Activated B cell treated with CpG ODN at 0.5 μM for 24 hours (primary cell): ENCODE measurements at regions not wholly inside any gene's neighbourhood (a gene's known extent, or its start where the extent isn't known, plus 50 kb on each side); places are given as distances from the start of the nearest gene placed in this dataset.

Source experiments
- ATAC-seq: fragments of 200-7000 bp; cut with Tn5 transposase; one replicate; pipeline ENCODE4 v1.10.0; 2021; ENCODE audit warnings: low read depth, mild to moderate bottlenecking, moderate library complexity
- CTCF ChIA-PET: fragments of 350-600 bp; sonication (Branson Sonifier 250); formaldehyde crosslinking; loops from one replicate; lab custom pipeline; 2021; ENCODE audit warnings: antibody characterized with exemption; lab: Charles Lee
- POLR2A ChIA-PET: fragments of 350-600 bp; sonication (Branson Sonifier 250); formaldehyde crosslinking; loops from one replicate; lab custom pipeline; 2021; ENCODE audit warnings: antibody characterized with exemption; lab: Charles Lee
- DNase-seq: peaks from one replicate; pipeline ENCODE4 v3.0.0; 2022
- H3K27ac Mint-ChIP-seq: one replicate; pipeline ENCODE4 v1.8.0; 2020; ENCODE audit warnings: mixed read lengths
- H3K27me3 Mint-ChIP-seq: one replicate; pipeline ENCODE4 v1.8.0; 2021; ENCODE audit warnings: mixed read lengths
- H3K36me3 Mint-ChIP-seq: one replicate; pipeline ENCODE4 v1.8.0; 2021; ENCODE audit warnings: low read depth, mixed read lengths
- H3K4me1 Mint-ChIP-seq: one replicate; pipeline ENCODE4 v1.8.0; 2021; ENCODE audit warnings: mixed read lengths
- H3K4me3 Mint-ChIP-seq: one replicate; pipeline ENCODE4 v1.8.0; 2020; ENCODE audit warnings: mild to moderate bottlenecking, mixed read lengths
- H3K9me3 Mint-ChIP-seq: one replicate; pipeline ENCODE4 v1.8.0; 2020; ENCODE audit warnings: mixed read lengths
- intact Hi-C: fragments of 100-400 bp; cut with micrococcal nuclease; formaldehyde crosslinking; loops from one replicate; pipeline ENCODE4 v1.15.1; 2024
- TF ChIP-seq, protein P1 (sequence below): fragments of 200-600 bp; IDR thresholded peaks from one replicate; pipeline ENCODE4 v1.8.0; 2022; ENCODE audit warnings: antibody characterized with exemption, mild to moderate bottlenecking

DNA sequence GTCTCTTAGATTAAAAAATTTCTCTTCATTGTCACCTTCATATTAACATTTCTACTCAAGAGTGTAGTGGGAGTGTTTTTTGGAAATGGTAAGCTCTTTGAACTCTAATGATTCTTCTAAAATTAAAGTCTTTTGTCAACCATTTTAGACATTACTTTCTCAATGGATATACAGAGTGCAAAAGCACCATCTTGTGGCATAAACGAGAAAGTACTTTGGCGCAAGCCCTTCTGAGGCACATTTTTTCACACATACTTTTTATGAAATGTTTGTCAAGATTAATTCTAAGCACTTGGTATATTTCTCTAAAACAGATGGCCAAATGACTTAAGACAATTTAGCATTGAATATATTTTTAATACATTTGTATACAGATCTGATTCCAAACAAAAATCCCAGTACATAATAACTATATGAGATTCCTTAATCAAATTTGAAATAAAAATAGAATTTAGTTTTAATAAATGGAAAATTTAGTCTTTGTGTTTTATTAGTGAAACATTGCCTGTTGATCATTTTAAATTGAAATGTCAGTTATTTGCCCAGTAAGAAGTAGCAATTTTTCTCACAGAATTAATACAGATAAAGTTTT, 63.3 kb upstream of the GALNT5 start:
- no peaks in the 10 kb centered on the region for H3K4me1 Mint-ChIP-seq
- intact Hi-C loops = loop anchor here (1.0 to 10.0 kb wide), 4 partner anchors 599 to 1825 kb away; no protein-coding TSS in a partner anchor
- TF ChIP-seq, protein P1, sequence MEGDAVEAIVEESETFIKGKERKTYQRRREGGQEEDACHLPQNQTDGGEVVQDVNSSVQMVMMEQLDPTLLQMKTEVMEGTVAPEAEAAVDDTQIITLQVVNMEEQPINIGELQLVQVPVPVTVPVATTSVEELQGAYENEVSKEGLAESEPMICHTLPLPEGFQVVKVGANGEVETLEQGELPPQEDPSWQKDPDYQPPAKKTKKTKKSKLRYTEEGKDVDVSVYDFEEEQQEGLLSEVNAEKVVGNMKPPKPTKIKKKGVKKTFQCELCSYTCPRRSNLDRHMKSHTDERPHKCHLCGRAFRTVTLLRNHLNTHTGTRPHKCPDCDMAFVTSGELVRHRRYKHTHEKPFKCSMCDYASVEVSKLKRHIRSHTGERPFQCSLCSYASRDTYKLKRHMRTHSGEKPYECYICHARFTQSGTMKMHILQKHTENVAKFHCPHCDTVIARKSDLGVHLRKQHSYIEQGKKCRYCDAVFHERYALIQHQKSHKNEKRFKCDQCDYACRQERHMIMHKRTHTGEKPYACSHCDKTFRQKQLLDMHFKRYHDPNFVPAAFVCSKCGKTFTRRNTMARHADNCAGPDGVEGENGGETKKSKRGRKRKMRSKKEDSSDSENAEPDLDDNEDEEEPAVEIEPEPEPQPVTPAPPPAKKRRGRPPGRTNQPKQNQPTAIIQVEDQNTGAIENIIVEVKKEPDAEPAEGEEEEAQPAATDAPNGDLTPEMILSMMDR = no peak
- no peaks in the 10 kb centered on the region for H3K36me3 Mint-ChIP-seq
- ATAC-seq = no peak
- no peak overlapping the region for H3K4me3 Mint-ChIP-seq
- ChIA-PET CTCF (interaction anchor here (1.3 to 2.2 kb wide), 3 partner anchors 1815 to 1819 kb away, joined by 4 to 7 read pairs (median 6); no protein-coding TSS in a partner anchor), POLR2A (no interaction called here)
- H3K9me3 Mint-ChIP-seq = no peaks in the 10 kb centered on the region
- no peak overlapping the region for H3K27ac Mint-ChIP-seq
- H3K27me3 Mint-ChIP-seq = peaks cover 6% of the 10 kb centered on the region
- no peak for DNase-seq

DNA sequence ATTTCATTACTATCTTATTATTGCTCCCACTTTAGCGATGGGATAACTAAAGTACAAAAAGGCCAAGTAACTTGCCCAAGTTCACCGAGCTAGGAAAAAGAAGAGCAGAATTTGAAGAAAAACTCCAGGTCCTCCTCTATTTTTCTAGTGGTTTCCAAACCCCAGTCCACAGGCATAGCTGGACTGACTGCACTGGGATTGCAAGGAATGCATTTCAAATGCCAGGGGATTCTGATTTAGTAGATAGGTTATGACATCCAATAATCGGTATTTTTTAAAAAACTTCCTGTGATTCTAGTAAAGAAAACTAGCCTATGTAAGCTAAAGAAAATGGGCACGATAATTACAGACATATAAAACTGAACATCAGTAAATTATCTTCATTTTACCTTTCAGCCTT, 62.7 kb upstream of the GALNT5 start:
- TF ChIP-seq, protein P1 = no peak
- ChIA-PET POLR2A (no interaction called here), CTCF (interaction anchor here (2.2 kb wide), 1 partner anchor 1817 kb away, joined by 6 read pairs; no protein-coding TSS in a partner anchor)
- H3K36me3 Mint-ChIP-seq = no peaks in the 10 kb centered on the region
- H3K27ac Mint-ChIP-seq = no peak overlapping the region
- ATAC-seq (no peak), DNase-seq (no peak)
- intact Hi-C loops = loop anchor here (1.0 to 10.0 kb wide), 4 partner anchors 600 to 1826 kb away; no protein-coding TSS in a partner anchor
- H3K27me3 Mint-ChIP-seq = peaks cover 6% of the 10 kb centered on the region
- no peak overlapping the region for H3K4me3 Mint-ChIP-seq
- H3K4me1 Mint-ChIP-seq = no peaks in the 10 kb centered on the region
- no peaks in the 10 kb centered on the region for H3K9me3 Mint-ChIP-seq

DNA sequence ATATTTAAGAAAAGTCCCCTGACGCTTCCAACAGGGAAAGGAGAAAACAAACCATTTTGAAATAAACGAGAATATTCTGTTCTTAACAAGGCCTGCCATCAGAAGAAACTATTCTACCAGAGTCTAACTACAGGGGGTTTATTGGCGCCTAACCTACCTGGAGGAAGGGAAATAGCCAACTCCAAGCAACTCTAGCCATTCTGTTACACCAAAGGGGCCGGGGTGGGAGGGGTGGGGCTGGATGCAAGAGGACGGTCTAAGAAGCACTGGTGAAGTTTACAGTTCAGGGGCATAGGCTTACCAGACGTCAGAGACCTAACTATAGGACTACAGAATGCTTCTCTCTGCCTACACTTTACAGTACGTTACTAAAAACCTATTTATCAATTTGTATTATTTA, 60.5 kb upstream of the GALNT5 start:
- peaks cover 4% of the 10 kb centered on the region for H3K27me3 Mint-ChIP-seq
- TF ChIP-seq, protein P1 = no peak
- ChIA-PET CTCF (no interaction called here), POLR2A (no interaction called here)
- H3K4me3 Mint-ChIP-seq = no peak overlapping the region
- no peaks in the 10 kb centered on the region for H3K4me1 Mint-ChIP-seq
- no peak for DNase-seq
- no peaks in the 10 kb centered on the region for H3K36me3 Mint-ChIP-seq
- no peak for ATAC-seq
- H3K9me3 Mint-ChIP-seq = no peaks in the 10 kb centered on the region
- intact Hi-C loops = loop anchor here (10.0 kb wide), 1 partner anchor 602 kb away; no protein-coding TSS in a partner anchor
- no peak overlapping the region for H3K27ac Mint-ChIP-seq

DNA sequence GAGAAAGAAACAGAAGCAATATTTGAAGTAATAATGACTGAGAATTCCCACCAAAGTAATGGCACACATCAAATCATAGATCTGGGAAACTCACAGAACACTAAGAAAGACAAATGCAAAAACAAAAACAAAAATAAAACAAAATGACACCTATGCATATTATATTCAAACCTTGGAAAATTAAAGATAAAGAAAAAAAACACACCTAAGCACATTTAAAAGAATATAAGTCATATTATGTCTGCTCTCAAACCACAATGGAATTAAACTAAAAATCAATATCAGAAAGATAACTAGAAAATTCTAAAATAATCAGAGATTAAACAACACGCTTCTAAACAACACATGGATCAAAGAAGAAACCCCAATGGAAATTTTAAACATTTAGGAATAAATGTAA, 59.7 kb upstream of the GALNT5 start:
- TF ChIP-seq, protein P1 = no peak
- H3K4me3 Mint-ChIP-seq = no peak overlapping the region
- H3K27me3 Mint-ChIP-seq = peaks cover 4% of the 10 kb centered on the region
- POLR2A ChIA-PET = no interaction called here
- DNase-seq (no peak), ATAC-seq (no peak)
- no peaks in the 10 kb centered on the region for H3K4me1 Mint-ChIP-seq
- H3K9me3 Mint-ChIP-seq = no peaks in the 10 kb centered on the region
- intact Hi-C loops = loop anchor here (10.0 kb wide), 1 partner anchor 603 kb away; no protein-coding TSS in a partner anchor
- CTCF ChIA-PET = no interaction called here
- no peak overlapping the region for H3K27ac Mint-ChIP-seq
- H3K36me3 Mint-ChIP-seq = no peaks in the 10 kb centered on the region

DNA sequence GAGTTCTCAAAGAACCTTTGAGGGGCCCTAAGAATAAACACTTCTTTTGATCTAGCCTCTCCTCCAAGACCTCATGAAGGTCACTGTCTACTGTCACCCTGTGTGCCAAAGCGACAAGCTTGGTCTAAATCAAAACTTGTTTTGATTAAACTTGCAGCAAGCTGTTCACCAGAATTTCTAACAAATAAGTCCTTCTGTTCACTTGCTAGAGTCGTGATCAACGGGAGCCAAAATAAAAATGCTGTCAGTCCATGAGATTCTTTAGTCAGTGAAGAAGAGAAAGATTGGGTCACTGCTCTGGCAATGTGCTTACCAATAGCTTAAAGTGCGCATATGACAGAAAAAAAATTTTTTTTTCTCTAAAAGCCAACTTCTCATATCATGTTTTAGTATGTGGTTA, 53.9 kb upstream of the GALNT5 start:
- intact Hi-C loops = no loop called here
- H3K4me1 Mint-ChIP-seq = no peaks in the 10 kb centered on the region
- TF ChIP-seq, protein P1 = no peak
- ATAC-seq (no peak), DNase-seq (no peak)
- ChIA-PET POLR2A (no interaction called here), CTCF (no interaction called here)
- H3K27me3 Mint-ChIP-seq = no peaks in the 10 kb centered on the region
- H3K4me3 Mint-ChIP-seq = no peak overlapping the region
- H3K9me3 Mint-ChIP-seq = no peaks in the 10 kb centered on the region
- no peaks in the 10 kb centered on the region for H3K36me3 Mint-ChIP-seq
- no peak overlapping the region for H3K27ac Mint-ChIP-seq
